ENCODE measurements at regions not wholly inside any gene's neighbourhood (a gene's known extent, or its start where the extent isn't known, plus 50 kb on each side); places are given as distances from the start of the nearest gene placed in this dataset.

DNA sequence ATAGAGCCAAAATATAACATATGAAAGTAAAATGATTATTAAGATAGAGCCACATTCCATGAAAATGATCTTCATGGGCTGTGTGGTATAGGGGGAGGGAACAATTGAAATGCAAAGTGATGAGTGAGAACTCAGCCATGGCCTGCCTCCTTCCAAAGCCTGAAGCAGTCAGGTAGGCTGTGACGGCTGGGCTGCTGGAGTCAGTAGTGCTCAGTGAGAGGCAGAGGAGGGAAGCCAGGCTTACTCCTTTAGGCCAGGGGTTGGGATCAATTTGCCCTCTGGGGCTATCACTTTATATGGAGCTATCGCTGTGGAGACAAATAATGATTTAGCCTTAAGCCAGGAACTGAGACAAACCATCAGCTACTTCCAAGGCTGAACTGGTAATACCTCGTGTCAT, 654.9 kb downstream of the FGF9 start:
- TF ChIP-seq, protein P1, sequence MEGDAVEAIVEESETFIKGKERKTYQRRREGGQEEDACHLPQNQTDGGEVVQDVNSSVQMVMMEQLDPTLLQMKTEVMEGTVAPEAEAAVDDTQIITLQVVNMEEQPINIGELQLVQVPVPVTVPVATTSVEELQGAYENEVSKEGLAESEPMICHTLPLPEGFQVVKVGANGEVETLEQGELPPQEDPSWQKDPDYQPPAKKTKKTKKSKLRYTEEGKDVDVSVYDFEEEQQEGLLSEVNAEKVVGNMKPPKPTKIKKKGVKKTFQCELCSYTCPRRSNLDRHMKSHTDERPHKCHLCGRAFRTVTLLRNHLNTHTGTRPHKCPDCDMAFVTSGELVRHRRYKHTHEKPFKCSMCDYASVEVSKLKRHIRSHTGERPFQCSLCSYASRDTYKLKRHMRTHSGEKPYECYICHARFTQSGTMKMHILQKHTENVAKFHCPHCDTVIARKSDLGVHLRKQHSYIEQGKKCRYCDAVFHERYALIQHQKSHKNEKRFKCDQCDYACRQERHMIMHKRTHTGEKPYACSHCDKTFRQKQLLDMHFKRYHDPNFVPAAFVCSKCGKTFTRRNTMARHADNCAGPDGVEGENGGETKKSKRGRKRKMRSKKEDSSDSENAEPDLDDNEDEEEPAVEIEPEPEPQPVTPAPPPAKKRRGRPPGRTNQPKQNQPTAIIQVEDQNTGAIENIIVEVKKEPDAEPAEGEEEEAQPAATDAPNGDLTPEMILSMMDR (IDR thresholded peaks at IDR 0.05), result no peak
- TF ChIP-seq ZFX (IDR thresholded peaks at IDR 0.05; ENCODE audit: borderline replicate concordance), result no peak

All from 22Rv1 (cell line).